ENCODE measurements at regions not wholly inside any gene's neighbourhood (a gene's known extent, or its start where the extent isn't known, plus 50 kb on each side); places are given as distances from the start of the nearest gene placed in this dataset.

DNA sequence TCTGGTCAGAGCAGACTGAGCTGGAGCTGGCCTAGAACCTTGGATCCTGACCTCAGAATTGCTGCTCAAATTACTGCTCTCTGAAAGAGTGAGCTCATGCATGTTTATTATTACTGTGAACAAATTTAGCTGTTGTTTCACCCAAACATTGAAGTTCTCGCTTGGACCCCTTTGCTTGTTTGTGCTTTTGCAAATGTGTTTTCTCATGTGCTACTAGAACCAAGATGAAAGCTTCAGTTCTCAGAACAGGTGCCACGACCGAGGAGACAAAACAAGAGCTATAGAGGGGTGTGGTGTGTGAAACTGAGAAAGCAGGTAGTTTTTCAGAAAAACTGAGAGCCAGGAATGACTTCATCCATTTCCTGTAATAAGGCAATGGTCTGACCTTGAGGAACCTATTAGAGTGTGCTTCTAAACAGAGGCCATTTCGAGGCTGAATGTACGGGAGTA, 50.0 kb upstream of the ESR1 start:
- no peak for TF ChIP-seq TAF1 (IDR thresholded peaks at IDR 0.05; ENCODE audit: low read depth)
- TF ChIP-seq MAX (IDR thresholded peaks at IDR 0.05): no peak
- TF ChIP-seq REST (IDR thresholded peaks at IDR 0.05; ENCODE audit: low read depth): no peak
- no peak for TF ChIP-seq RAD21 (IDR thresholded peaks at IDR 0.05; ENCODE audit: low read depth)
- TF ChIP-seq FOXM1 (IDR thresholded peaks at IDR 0.05; ENCODE audit: borderline replicate concordance, low read depth): no peak
- TF ChIP-seq EP300 (IDR thresholded peaks at IDR 0.05; ENCODE audit: borderline replicate concordance): no peak

Data from Ishikawa (cell line).